Caki2 (cell line): ENCODE measurements at regions not wholly inside any gene's neighbourhood (a gene's known extent, or its start where the extent isn't known, plus 50 kb on each side); places are given as distances from the start of the nearest gene placed in this dataset.

Experiments
- DNase-seq: peaks from one replicate; pipeline ENCODE4 v3.0.0-alpha.2; 2015; ENCODE audit warnings: low read depth
- in situ Hi-C: cut with HindIII; loops from 2 replicates; pipeline ENCODE4 v1.10.0; 2016; ENCODE audit warnings: low sequenced_read_pairs, low pct_unique_long_range_greater_than_20kb, mixed read lengths

DNA sequence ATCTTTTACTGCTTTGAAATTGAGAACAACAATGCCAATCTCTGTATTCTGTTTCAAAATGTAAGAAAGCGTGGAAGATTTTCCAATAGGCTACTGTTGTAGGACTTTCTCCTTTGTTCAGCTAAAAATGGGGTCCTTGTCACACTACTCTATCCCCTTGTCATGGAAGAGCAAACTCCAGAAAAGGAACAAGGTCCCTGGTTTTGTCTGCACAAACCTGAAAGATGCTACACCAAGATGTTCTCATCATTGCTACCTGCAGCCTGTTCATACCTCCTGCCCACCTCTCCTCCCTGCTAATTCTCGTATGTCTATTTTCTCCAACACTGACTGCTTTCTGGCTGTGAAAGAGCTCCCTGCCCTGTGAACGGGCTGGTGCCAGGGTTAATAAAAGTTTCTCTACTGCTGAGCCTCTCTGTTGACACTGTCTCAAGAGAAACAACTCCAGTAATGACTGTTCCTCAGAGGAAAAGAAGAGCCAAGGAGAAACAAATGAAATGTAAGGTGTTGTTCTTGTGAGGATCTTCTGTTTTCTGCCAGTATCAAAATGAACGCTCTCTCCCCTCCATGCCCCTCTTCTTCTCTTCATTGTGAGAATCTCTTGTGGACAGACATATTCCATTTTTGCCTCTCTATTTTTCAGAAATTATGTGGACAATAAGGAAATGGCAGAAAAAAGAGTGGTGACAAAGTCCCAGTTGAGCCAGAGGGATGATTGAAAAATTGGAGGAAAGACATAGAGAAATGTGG lies 287.1 kb downstream of the ADGB start:
- in situ Hi-C loops, result no loop called here
- no peak for DNase-seq

DNA sequence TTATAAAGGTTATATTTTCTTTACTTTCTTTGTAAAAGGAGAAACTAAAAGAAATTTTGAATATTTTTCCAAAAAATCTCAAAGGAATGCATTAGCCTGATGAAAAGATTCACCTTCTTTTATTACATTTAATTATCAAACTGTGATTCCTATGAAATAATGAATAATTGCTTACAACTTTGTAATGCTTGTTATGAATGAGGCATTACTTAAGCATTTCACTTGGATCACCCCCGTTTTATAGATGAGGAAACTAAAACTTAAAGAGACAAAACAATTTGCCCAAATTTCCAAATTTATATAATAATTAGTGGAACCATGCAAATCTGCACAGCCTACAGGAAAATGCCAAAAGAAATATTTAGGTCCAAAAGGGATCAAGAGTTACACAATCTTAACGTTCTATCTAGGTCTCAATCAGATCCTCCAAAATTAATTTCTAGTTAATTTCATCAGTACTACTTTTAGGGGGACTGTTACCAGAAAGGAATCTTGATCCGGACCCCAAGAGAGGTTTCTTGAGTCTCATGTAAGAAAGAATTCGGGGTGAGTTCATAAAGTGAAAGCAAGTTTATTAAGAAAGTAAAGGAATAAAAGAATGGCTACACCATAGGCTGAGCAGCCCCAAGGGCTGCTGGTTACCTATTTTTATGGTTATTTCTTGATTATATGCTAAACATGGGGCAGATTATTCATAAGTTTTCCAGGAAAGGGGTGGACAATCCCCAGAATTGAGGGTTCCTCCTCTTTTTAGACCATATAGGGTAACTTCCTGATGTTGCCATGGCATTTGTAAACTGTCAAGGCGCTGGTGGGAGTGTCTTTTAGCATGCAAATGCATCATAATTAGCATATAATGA lies 288.0 kb downstream of the ADGB start:
- DNase-seq, result no peak
- in situ Hi-C loops, result no loop called here

DNA sequence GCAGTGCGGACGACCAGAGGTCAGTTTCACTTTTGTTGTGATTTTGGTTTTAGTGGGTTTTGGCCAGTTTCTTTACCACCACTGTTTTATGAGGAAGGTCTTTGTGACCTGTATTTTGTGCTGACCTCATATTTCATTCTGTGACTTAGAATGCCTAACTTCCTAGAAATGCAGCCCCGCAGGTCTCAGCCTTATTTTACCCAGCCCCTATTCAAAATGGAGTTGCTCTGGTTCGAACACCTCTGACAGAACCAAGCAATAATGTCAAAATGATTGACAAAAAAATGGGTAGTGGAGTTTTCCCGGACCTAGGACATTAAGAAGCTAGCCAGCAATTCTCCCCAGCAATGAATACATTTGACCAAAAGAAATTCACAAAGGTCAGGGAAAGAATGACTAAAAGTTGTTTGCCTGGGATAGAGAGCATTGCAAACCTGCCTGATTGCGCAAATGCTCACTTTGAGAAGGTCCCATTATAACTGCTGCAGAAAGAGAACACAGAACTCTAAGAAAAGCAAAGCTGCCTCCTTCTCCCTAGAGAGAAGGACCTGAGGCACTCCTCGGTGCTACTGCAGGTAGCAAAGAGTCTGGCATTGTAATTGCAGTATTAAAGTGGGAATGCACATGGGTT lies 288.8 kb downstream of the ADGB start:
- no peak for DNase-seq
- in situ Hi-C loops, result no loop called here

GRCh38 chr6:146889303-146889702 lies 290.5 kb downstream of the ADGB start:
- in situ Hi-C loops, result no loop called here
- no peak for DNase-seq

DNA sequence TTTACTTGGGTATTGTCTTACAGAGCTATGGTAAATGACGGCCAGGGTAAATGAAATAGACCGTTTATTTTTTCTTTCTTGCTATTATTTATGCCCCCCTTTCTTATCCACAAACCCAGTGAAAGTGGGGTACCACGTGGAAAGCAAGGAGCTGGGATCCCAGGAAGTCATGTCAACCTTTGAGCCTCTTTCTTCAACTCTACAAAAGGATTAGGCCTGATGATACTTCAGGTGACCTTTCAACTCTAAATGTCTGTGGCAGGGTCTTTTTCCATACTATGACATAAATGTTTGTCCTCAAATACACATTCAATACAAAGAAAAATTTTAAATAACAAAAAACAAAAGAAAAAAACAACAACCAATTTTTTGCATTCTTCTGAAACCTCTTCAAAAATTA lies 291.4 kb downstream of the ADGB start:
- in situ Hi-C loops, result no loop called here
- no peak for DNase-seq

GRCh38 chr6:146890644-146891434 lies 292.1 kb downstream of the ADGB start:
- in situ Hi-C loops, result no loop called here
- peak; percentile 48 for DNase-seq

GRCh38 chr6:146891615-146892265 lies 293.0 kb downstream of the ADGB start:
- in situ Hi-C loops, result no loop called here

GRCh38 chr6:146892283-146892612 lies 293.5 kb downstream of the ADGB start:
- no peak for DNase-seq
- in situ Hi-C loops, result no loop called here

More at GRCh38 chr6:146891615-146892265, 293.0 kb downstream of the ADGB start:
- no peak for DNase-seq

GRCh38 chr6:146892613-146893401 lies 294.0 kb downstream of the ADGB start:
- peak; percentile 20 for DNase-seq
- in situ Hi-C loops, result no loop called here

- no peak for DNase-seq
- in situ Hi-C loops, result no loop called here
Measured at GRCh38 chr6:146893690-146894089, 294.9 kb downstream of the ADGB start.

- no peak for DNase-seq
- in situ Hi-C loops, result no loop called here
Measured at GRCh38 chr6:146894624-146895023, 295.9 kb downstream of the ADGB start.

DNA sequence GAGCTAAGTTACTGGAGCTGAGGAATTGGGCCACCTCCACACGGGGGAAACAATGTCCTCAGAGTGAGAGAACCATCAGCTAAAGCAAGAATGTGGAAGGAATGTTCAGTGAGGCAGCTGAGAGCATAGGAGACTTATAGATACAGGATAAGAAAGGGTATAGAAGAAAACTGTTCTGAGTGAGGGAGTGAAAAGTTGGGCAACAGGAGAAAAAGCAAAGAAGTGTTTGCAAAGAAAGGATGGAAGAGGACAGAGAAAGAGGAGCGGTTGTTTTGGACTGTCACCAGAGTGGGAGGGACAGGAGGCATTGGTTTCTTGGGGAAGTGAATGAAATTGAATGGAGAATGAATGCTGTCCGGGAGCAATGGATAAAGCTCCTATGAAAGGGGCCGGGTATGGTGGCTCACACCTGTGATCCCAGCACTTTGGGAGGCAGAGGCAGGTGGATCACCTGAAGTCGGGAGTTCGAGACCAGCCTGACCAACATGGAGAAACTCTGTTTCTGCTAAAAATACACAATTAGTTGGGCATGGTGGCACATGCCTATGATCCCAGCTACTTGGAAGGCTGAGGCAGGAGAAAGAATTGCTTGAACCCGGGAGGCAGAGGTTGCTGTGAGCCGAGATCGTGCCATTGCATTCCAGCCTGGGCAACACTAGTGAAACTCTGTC lies 296.5 kb downstream of the ADGB start:
- in situ Hi-C loops, result no loop called here
- DNase-seq, result no peak

DNA sequence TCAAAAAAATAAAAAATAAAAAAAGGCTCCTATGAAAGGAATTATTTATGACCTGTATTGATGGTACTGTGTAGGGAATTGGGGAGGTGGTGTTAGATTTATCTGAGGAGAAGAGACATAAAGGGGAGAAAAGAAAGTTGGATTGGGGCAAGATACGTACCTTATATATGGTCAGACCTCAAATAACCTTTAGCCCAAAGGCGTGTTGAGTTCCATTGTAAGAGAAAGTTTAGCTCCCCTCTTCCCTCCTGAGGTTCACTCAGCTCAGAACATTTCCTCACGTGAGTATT lies 296.9 kb downstream of the ADGB start:
- no peak for DNase-seq
- in situ Hi-C loops, result no loop called here

DNA sequence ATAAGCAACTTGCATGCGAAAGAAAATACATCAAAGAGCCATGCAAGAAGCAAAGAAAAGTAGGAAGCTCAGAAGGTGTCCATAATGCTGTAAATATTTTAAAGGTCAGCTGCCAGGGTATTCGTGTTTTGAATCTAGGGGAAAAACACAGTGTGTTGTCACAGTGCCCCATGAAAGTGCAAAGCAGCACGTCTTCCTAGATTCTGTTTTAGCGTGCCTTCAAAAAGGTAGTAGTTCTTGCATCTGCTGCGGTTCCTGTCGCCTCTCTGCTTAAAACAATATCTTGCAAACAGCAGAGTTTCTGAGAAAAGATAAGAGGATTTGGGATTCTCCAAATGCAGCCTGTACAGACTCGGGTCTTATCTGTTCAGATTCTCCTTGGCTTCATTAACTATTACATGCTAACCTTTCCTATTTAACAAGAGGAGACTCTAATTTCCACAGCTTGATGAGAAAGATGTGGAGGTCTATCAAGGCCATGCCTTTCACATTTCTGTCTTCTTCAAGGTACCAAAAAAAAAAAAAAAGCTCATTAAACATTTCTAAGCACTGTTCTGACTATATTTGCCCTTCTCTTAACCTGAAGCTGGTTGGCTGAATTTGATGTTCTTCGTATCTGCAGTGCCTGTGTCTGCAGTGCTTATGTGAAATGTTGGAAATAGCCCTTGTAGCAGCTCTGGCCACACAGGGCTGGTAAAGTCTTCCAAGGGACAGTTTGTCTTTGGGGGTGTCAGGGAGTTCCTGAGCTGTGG lies 297.5 kb downstream of the ADGB start:
- DNase-seq, result no peak
- in situ Hi-C loops, result no loop called here

DNA sequence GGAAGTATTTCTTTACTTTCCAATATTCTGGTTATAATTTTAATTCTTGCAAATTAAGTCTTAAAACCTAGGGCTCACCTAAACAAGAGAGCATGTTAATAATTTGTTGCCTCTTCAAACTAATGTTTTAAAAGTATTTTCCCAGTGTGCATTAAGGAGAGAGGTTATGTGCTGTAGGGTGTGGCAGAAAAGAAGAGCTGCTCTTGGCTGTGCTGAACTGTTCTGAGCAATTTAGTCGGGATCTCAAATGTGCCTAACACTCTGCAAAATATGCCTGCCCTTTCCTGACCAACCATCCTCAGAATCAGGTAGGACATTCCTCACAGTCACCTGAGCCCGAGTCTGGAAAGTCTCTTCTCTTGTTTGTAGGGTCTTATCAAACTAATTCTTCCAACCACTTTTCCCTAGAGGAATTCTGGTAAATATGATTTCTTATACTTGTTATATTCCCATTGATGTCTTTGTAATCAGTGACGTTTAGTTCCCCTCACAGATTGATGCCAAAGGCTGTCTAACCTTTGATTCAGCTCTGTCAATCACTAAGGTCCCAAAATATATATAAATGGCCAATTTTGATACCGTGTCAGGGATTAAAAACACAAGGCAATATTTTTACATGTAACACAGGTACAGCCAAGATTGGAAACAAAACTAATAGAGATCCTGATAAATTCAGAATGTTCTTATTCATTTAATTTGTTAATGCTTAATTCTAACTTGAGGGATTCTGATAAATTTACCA lies 298.4 kb downstream of the ADGB start:
- DNase-seq, result no peak

More for the DNA sequence above, 298.4 kb downstream of the ADGB start:
- in situ Hi-C loops, result no loop called here
